Left ventricle myocardium superior (tissue), 1 donor: ENCODE measurements at regions not wholly inside any gene's neighbourhood (a gene's known extent, or its start where the extent isn't known, plus 50 kb on each side); places are given as distances from the start of the nearest gene placed in this dataset.

Experiments used
- ATAC-seq: fragments of 200-7000 bp; cut with Tn5 transposase; one replicate; pipeline ENCODE4 v1.9.1; 2020; ENCODE audit warnings: mild to moderate bottlenecking, moderate library complexity
- DNase-seq: peaks from one replicate; pipeline ENCODE4 v3.0.0-alpha.2; 2020
- intact Hi-C: fragments of 100-400 bp; cut with micrococcal nuclease; formaldehyde crosslinking; loops from one replicate; pipeline ENCODE4 v1.11.0; 2022
- donor health status: DM: no; HTN: yes; CAD: no; lungs with severe emphysema.

DNA sequence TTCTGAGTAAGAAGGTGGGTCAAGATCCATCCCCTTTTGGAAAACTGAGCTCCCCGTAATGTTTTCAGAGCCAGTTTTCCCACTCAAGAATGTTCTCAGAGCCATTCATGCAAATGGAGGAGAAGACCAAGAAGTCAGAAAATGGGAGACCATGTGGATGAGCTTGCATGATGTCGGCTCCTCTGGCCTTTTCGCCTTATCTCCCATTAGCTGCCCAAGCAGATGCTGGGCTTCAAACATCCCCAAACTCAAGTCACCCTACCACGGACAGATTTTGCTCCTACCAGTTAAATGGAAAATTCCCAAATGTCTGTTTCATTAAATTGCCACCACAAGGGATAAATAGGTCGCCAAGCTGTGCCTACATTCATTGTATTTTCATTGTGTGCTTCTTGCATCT lies 161.4 kb downstream of the ICE1 start:
- no peak for DNase-seq
- no peak for ATAC-seq
- intact Hi-C loops, result no loop called here

DNA sequence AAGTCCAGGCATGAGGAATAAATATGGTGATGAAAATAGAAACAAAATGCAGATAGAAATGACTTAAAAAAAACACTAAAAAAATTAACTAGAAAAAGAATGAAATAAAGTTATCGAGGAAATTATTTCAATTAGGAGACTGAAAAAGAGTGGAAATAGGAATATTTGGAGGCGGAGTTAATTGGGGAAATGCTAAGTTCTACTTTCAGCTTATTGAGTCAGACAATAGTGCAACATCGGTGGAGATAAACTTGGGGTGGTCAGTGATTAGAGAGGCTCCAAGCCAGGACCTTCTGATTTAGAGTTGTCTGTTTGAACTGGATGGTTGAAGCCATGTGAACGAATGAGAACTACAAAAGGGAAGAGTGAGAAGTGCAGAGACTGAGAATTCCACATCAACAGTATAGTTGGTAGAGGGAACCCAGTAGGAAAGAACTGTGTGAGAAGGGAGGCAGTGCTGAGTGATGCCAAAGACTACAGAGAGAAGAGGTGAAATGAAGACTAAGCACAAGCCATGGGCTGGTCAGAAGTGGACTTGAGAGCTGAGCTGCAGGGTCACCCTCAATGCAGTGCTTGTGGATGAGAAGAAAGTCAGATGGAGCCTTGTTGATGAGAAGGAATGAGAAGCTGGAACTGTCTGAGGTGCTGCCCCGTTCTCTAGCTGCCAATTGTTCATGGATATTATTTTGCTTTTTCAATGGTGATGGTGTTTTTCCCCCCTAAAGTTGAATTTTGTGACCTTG lies 160.7 kb downstream of the ICE1 start:
- no peak for ATAC-seq
- no peak for DNase-seq
- intact Hi-C loops, result no loop called here

DNA sequence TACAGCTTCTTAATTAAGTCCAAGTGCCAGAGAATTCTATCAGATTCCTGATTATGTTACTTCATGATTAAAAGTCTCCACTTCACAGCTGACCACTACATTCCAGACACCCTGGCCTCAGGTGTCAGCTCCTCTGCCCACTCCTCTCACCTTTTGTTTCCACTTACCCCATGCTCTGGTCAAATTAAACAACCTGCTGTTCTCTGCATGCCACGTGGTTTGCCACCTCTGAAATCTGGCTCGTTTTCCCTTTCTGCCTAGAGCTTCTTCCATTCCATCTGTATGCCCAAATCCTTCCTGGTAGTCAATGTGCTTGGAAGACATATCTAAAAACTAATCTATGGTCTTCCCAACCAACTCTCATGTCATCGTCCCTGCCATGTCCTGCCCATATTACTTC lies 158.6 kb downstream of the ICE1 start:
- no peak for ATAC-seq
- intact Hi-C loops, result no loop called here
- DNase-seq, result no peak

DNA sequence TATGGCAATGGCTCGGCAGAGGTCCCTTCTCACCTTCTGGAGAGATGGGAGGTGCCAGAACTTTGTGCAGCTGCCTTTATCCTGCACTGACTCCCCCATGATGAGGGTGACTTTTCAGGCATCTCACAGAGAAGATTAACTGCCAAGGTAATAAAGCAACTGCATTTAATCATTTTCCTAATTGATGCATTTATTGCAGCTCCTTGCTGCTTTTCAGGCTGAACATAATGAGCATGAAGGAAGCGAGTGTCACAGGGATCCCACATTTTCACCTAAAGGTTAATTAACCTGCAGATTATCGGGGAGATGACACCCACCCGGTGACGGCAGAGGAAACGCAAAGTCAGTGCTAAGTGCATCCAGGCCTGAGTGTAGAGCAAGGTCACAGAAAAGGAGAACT lies 154.3 kb downstream of the ICE1 start:
- intact Hi-C loops, result no loop called here
- ATAC-seq (no peak), DNase-seq (no peak)

DNA sequence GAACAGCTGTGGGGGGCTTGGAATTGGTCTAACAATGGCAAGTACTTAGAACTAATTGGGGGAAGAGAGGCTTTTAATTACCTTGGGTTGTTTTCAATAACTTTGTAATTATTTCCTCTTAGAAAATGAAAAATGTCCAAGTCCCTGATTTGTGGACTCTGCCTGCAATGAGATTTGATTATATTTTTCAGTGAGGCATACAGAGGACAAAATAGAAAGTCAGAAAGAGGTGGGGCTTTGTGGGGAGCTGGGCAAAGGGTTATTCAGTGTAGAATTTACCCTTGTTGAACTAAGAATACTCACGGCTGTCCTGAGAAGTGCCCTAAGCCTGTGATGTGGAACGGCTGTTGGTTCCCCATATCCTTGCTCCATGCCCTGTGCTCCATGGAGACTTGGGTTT lies 153.0 kb downstream of the ICE1 start:
- no peak for DNase-seq
- ATAC-seq, result no peak
- intact Hi-C loops, result no loop called here

DNA sequence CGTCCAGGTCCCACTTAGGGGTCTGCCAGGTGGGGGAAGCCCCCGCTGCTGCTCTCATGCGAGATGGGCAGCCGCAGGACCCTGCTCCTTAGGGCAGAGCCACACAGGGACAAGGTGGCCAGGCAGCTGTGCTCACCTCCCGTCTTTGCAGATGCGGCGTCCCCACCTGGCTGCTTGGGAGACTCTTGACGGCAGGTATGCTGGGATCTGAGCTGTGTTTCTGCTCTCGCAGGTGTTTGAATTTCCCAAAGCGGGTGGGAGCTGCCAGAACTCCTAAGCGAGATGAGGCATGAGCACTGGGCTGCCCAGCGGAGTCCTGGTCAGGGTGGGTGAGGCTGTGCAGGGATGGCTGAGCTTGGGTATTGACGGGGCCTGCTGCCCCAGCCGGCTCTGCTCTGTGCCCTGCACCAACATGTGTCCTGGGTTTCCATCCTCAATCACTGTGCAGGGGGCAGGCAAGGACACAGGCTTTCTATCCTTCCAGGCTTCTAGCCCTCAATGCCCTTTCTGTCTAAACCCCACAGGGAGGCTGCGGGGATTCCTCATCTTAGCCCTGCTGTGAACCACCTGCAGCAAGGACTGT lies 151.4 kb downstream of the ICE1 start:
- intact Hi-C loops, result no loop called here
- ATAC-seq (no peak), DNase-seq (no peak)

DNA sequence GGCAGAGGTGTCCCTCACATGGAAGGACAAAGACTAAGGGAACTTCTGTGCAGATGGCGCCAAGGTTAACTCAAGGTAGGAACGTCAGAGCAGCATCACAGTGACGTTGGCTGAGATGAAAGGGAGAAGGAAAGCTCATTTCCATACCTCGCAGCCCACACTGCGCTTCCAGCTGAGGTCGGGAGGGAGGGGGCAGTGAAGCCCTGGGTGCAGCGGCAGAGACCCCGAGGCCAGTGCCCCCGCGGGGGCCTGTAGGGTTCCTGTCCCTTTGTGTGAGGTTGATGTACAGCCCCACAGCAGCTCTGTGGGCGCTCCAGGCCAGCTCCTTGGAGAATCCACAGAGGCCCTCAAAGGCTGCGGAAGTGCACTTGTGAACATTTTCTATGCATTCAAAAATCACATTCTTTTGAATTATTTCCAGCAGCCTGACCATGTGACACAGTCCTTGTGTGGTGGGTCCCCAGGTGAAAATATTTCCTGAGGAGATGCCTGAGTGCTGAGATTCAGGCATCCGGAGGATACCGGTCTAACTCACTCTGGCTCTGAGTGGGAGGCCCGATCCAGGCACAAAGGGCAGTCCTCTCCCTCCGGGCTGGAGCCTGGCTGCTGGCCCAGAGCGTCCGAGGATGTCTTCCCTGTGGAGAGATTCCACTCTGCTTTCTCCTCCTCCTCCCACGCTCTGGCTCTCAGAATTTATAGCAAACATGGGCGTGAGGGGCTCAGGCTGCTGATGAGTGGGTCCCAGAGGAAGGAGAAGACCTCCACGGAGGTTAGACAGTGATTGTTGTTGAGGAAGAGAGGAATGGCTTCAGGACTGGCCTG lies 150.7 kb downstream of the ICE1 start:
- intact Hi-C loops, result no loop called here
- DNase-seq (peak; percentile 49), ATAC-seq (peak; percentile 63)

DNA sequence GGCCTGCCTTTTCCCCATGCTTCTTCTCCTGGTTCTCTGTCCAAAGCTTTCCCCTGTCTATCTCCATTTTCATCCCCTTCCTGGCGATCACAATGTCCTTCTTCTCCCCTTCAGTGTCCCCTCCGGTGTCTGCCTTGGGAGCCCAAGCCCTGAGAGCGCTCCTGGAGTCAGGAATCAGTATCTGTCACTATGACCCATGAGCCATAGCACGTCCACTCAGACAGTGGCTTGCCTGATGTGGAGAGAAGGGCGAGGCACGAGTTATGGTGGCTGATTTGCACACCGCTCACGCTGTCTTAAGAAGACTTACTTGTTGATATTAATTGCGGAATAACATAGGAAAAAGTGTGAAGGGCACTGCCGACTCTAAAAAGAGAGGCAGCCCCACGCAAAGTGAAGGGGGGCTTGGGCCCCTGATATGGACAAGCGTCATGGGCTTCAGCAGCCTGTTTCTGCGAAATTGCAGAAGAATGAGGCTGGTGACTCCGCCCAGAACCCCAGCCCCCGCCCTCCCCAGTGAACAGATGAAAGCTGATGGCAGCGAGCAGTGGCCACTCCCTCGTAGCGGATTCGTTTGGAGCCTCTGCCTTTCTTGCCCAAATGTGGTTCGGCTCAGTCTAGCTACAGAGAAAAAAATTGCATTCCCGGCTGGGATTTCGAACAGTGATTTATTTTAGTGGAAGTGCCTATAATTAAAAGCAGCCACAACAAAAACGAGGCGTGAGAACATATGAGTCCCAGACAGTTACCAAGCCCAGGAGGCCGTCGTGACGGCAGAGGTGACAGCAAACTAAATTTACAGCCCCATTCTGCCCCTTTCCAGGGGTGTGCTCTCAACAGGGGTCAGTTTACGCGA lies 149.8 kb downstream of the ICE1 start:
- ATAC-seq (peak; percentile 51), DNase-seq (peak; percentile 37)
- intact Hi-C loops, result no loop called here

DNA sequence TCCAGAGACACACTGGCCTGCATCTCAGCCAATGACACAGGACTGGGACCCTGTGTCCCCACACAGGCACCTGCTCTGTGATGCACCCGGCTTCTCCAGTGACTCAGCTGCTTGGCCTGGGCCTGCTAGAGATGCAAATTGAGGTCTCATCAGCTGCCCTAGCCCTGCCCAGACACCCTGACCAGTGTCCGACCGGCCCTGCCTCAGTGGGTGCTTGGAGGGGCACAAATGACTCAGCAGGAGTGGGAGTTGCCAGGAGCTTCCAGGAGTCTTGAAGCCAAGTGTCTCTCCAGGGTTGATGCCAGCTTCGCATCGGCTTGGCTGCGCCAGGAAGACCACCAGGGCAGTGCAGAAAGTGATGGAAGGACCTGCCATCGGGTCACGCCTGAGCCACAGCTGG lies 148.2 kb downstream of the ICE1 start:
- DNase-seq, result no peak
- no peak for ATAC-seq
- intact Hi-C loops, result no loop called here

DNA sequence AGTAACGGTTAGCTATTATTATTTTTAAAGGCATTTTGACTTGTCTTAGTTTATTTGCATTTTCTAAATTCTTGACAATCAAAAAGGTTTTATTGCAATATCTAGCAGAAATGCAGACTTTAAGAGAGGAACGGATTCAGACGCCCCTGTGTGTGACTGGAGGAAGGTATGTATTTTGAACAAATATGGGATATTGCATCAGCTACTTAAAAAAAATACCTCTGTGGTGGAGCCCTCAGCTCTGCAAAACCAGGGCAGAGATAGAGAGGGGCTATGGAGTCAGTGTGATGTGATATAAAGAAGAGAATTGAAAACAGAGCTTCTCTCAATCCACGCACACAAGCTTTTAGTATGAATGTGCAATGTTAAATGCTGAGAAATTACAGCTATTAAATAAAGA lies 142.4 kb downstream of the ICE1 start:
- no peak for DNase-seq
- no peak for ATAC-seq
- intact Hi-C loops, result no loop called here

DNA sequence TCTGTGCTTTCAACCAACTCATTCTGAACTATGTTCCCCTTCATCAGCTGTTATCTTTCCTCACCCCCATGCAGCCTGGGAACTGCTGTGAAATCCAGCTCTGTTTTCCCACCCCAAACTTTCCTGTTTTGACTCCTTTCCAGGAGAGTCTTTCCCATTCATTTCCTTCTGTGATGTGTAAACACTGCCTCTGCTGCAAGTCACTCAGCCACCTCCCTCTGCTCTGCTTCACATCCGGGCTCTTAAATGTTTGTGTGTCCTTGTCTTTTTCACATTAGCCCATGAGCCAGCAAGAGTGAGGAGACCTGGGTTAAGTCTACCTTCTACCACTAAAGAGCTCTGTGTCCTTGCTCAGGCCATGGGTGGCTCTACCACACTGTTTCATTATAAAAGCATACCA lies 137.5 kb downstream of the ICE1 start:
- DNase-seq (no peak), ATAC-seq (no peak)
- intact Hi-C loops, result no loop called here

DNA sequence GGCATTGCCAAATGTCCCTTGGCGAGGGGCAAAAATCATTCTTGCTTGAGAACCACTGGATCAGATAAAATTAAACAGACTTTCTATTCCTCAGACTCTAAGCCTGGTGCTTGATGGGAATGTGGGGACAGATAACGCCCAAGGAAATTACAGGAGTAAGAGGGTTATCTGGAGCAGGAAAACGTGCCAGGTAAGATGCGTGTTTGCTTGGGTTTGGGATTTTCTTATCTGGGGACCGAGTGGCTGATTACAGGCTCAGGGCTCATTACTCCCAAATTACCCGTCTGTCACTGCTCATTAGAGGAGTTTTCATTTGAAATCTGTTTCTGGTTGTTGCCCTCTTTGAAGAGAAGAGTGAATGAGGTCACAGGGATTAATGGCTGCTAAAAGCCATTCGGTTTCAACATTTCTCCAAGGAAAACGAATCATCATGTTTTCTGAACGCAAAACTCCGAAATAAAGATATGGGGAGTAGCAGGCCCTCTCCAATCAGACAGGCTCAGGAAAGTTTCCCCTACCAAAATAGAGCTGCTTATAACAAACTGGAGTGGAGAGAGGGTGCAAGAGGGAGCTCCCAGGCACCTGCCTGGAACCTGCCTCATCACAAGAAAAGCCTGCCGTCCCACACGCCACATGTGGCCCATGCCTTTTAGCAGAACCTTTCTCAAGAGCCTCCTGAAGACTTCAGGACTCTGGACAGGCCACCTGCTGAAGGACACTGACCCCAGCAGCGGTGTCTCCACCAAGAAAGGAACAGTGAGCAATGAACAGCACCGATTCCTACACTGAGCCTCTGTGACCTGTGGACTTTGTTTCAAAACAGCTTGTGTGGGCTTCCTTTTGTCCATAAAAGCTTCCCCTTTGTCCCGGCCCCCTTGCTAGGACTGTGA lies 136.4 kb downstream of the ICE1 start:
- no peak for ATAC-seq
- no peak for DNase-seq
- intact Hi-C loops, result no loop called here

DNA sequence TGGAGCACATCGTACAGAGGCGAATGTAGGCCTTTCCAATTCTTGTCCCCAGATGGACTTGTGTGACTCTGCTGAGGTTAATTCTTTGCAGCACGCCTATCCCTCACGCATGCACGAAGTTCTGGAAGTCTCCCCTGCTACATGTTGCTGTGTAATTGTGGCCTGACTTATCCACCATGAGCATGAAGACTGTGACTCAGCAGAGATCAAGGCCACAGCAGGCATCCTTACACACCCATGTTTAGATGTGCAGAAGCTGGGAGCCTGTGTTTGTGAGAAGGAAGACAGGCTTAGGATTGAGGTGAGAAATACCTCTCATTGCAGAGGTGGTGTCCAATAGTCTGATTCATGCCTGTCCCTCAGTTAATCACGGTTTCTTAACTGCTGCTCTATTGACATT lies 135.6 kb downstream of the ICE1 start:
- ATAC-seq, result no peak
- intact Hi-C loops, result no loop called here

DNA sequence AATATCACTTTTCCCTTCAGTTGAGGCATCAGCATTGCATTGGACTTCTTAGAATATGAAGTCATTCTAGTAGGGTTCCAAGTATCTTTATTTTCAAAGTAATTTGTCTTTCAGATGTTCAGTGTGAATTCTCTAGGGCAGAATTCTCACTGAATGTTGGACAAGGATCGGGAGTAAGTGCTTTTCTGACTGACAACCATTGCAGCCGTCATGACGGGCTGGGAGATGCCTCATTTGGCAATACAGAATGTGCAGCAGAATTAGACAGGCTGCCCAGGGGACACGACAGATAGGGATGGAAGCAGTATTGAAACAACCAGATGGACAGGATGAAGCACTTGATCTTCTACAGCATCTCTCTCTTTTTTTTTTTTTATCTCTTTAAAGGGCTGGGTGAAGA lies 129.0 kb downstream of the ICE1 start:
- intact Hi-C loops, result no loop called here
- no peak for DNase-seq
- no peak for ATAC-seq

More for the DNA sequence above, 135.6 kb downstream of the ICE1 start:
- no peak for DNase-seq

DNA sequence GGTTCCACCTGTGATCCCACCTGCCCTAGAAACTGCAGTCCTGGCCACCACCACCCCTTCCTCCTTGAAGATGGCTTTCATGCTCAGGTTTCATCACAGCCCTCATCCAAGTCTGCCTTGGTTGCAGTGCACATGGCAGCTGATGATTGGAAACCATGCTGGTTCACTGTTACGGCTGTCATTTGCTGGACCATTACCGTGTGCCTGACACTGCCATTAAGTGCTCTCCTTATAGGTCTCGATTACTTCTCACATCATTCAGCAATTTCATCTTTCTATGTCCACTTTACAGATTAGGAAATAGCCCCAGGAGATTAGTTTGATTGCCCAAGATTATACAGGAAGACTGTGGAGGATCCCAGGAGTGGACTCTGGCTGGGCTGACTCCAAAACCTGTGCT lies 123.9 kb downstream of the ICE1 start:
- ATAC-seq, result no peak
- intact Hi-C loops, result no loop called here
- DNase-seq, result no peak

DNA sequence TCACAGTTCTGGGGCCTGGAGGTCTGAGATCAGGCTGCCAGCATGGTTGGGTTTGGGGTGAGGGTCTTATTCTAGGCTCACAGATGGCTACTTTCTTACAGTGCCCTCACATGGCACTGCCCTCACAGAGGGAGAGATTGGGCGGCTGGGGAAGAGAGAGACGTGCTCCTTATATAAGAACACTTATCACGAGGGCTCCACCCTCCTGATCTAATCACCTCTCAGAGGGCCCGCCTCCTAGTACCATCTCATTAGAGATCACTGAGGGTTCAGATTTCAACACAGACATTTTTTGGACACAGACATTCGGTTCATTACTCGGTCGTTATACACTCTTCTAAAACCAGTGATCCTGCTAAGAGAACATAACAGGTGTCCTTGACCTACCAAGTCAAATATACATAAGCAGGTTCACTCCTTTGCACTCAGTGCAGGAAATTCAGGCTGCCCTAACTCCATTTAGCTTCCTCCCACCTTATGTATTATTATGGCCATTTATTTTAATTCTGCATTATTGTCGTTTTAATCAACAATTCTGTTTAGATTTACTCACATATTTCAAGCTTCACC lies 121.7 kb downstream of the ICE1 start:
- DNase-seq, result no peak
- intact Hi-C loops, result no loop called here
- no peak for ATAC-seq

DNA sequence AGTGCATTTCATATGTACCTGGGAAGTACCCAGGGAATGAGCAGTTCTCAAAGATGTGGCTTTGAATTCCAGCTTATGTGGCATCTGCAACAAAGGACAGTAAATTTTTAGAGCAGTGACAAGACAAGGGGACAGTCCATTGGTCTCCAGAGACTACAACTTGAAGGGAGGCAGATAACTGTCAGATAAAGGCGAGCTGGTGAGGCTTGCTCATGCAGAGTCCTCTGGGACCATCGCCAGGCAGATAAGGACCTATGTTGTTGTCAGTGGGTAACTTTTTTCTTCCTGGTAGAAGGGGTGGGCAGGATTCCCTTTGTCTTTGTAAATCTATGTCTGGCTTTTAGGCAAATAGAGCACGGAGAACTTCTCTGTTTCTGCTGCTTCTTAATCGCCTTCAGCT lies 120.2 kb downstream of the ICE1 start:
- intact Hi-C loops, result no loop called here
- DNase-seq (no peak), ATAC-seq (no peak)

DNA sequence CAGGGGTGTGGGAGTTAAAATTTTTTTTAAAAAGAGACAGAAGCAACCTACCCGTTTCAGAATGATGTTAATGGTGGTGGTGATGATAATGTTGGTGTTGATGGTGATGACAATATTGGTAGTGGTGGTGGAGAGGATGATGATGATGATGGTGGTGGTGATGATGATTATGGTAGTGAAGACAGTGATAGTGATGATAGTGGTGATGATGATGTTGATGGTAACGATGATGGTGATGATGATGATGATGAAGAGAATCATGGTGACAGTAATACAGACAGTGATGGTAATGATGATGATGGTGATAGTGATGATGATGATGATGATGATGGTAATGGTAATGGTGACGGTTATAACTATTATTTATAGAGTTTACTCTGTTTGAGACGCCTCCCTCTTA lies 117.6 kb downstream of the ICE1 start:
- DNase-seq (no peak), ATAC-seq (no peak)
- intact Hi-C loops, result no loop called here
